ENCODE measurements at regions not wholly inside any gene's neighbourhood (a gene's known extent, or its start where the extent isn't known, plus 50 kb on each side); places are given as distances from the start of the nearest gene placed in this dataset.

DNA sequence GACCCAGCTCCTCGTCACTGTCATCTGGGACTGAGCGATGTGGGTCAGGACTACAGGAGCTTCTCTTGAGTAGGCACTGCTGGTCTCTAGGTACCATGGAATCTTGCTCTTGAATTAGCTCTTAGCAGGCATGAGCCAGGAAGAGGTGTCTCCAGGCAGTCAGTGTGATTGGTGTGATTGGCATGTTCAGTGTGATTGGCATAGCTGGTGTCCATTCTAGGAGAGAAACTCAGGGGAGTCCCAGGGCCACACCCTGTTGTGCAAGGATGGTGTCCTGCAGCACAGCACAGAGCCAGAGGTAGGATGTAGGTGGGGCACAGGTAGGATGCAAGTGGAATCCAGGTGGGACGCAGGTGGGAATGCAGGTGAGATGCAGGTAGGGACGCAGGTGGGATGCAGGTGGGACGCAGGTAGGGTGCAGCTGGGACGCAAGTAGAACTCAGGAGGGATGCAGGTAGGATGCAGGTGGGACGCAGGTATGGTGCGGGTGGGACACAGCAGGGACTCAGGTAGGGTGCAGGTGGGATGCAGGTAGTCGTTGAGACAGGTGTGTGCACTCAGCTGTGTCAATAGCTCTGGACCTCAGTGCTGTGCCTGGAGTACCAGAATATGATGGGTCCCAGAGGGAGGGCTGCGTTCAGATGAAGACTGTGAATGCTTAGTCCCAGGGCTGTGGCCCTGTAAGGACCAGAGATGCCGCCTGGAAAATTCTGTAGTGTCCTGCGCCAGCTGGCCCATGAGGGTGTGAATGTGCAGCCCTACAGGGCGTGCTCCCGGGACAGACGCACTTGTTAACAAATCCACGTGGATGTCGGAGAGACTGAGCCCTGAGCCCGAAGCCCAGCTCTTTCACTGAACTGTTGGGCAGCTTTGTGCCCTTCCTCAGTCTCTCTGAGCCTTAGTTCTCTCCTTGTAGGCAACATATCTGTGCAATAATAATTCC, 248.2 kb upstream of the PITRM1 start:
- DNase-seq = no peak
- Histone ChIP-seq H3K9me3 (no peaks in the 10 kb centered on the region), H3K36me3 (no peaks in the 10 kb centered on the region), H3K4me1 (peaks cover 2 to 24% (median 8%) of the 10 kb centered on the region in 4 donors), H3K4me3 (no peak overlapping the region), H3K27me3 (no peaks in the 10 kb centered on the region), H3K27ac (no peak overlapping the region)
- WGBS, 2 donors (ENCODE audit: low coverage in 1 of 2) = 88 to 96% methylated on average over 4 to 18 of the region's 18 CpGs
- intact Hi-C loops (cut with DNase I; ENCODE audit: low total_unique reads) = no loop called here
- in situ Hi-C loops (cut with MboI; ENCODE audit: low pct_ligation_motif_present in 1 of 4, low pct_unique_long_range_greater_than_20kb in 1 of 4, low sequenced_read_pairs in 3 of 4) = no loop called here
- TF ChIP-seq, protein P1, sequence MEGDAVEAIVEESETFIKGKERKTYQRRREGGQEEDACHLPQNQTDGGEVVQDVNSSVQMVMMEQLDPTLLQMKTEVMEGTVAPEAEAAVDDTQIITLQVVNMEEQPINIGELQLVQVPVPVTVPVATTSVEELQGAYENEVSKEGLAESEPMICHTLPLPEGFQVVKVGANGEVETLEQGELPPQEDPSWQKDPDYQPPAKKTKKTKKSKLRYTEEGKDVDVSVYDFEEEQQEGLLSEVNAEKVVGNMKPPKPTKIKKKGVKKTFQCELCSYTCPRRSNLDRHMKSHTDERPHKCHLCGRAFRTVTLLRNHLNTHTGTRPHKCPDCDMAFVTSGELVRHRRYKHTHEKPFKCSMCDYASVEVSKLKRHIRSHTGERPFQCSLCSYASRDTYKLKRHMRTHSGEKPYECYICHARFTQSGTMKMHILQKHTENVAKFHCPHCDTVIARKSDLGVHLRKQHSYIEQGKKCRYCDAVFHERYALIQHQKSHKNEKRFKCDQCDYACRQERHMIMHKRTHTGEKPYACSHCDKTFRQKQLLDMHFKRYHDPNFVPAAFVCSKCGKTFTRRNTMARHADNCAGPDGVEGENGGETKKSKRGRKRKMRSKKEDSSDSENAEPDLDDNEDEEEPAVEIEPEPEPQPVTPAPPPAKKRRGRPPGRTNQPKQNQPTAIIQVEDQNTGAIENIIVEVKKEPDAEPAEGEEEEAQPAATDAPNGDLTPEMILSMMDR (IDR thresholded peaks at IDR 0.05) = no peak
- TF ChIP-seq POLR2A (IDR thresholded peaks at IDR 0.05) (no peak), EP300 (IDR thresholded peaks at IDR 0.05; ENCODE audit: low read depth) (no peak), POLR2AphosphoS5 (IDR thresholded peaks at IDR 0.05) (no peak)

DNA sequence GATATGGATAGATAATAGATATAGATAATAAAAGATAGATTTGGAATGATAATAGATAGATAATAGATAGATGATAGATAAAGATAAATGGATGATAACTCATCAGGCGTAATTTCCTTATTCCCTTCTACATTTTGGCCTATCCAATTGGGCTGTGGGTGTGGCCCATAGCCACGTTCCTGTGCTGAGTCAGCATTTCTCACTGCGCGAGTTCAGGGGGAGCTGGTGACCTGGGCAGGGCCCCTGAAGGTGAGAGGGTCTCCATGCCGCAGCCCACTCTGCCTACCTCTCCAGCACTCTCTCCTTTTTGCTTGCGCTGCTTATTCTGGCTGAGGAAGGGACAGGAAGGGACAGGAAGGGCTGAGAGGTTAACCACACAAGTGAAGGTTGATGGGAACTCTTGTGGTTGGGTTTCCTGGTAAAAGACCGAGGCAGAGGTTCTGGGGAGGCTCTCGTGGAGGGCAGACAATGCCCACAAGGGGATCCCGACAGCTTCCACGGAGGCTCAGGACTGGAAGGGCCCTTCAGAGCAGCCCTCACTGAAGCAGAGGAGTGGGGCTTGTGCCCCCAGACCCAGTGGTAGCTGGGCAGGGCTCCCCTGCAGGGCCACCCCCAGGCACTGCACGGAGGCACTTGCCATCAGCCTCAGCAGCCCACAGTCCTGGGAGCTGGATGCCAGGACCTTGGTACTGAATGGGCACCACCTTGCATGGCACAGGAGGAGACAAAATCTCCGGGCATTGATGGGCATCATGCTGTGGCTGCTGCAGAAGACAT, 247.3 kb upstream of the PITRM1 start:
- Histone ChIP-seq H3K9me3 (no peaks in the 10 kb centered on the region), H3K4me1 (peaks cover 0 to 20% (median 3%) of the 10 kb centered on the region in 4 donors), H3K36me3 (no peaks in the 10 kb centered on the region), H3K27me3 (no peaks in the 10 kb centered on the region), H3K4me3 (no peak overlapping the region), H3K27ac (no peak overlapping the region)
- intact Hi-C loops (cut with DNase I; ENCODE audit: low total_unique reads) (no loop called here), in situ Hi-C loops (cut with MboI; ENCODE audit: low pct_ligation_motif_present in 1 of 4, low pct_unique_long_range_greater_than_20kb in 1 of 4, low sequenced_read_pairs in 3 of 4) (no loop called here)
- DNase-seq = no peak
- no peak for TF ChIP-seq EP300 (IDR thresholded peaks at IDR 0.05; ENCODE audit: low read depth)
- TF ChIP-seq POLR2AphosphoS5 (IDR thresholded peaks at IDR 0.05) = no peak
- TF ChIP-seq, protein P1 (IDR thresholded peaks at IDR 0.05) = no peak
- TF ChIP-seq POLR2A (IDR thresholded peaks at IDR 0.05) = no peak
- WGBS, 2 donors (ENCODE audit: low coverage in 1 of 2) = 65 to 80% methylated on average over 4 to 12 of the region's 12 CpGs

DNA sequence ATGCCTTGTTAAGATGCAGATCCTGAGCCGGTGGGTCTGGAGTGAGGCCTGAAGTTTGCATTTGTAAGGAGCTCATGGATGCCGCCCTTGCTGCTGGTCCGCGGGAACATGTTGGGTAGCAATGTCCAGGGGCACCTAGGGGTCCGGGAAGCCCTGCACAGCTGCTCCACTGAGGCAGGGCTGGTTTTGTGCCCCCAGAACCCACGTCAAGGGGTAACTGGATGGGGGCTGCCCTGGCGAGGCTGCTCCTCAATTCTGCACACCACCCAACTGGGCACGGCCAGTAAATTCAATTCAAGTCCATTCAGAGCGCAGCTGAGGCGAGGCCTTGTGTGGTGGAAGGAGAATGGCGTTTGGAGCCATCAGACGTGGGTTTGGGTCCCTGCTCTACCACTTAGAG, 246.3 kb upstream of the PITRM1 start:
- WGBS, 2 donors (ENCODE audit: low coverage in 1 of 2) = 84 to 95% methylated on average over 4 to 12 of the region's 12 CpGs
- no peak overlapping the region for H3K4me3 ChIP-seq
- H3K27ac ChIP-seq = no peak overlapping the region
- no peak for DNase-seq
- H3K27me3 ChIP-seq = no peaks in the 10 kb centered on the region
- H3K4me1 ChIP-seq = peaks cover 0 to 10% (median 0%) of the 10 kb centered on the region in 4 donors
- in situ Hi-C loops (cut with MboI; ENCODE audit: low pct_ligation_motif_present in 1 of 4, low pct_unique_long_range_greater_than_20kb in 1 of 4, low sequenced_read_pairs in 3 of 4) (no loop called here), intact Hi-C loops (cut with DNase I; ENCODE audit: low total_unique reads) (no loop called here)
- TF ChIP-seq, protein P1 (IDR thresholded peaks at IDR 0.05) = no peak
- TF ChIP-seq EP300 (IDR thresholded peaks at IDR 0.05; ENCODE audit: low read depth) (no peak), POLR2A (IDR thresholded peaks at IDR 0.05) (no peak), POLR2AphosphoS5 (IDR thresholded peaks at IDR 0.05) (no peak)
- no peaks in the 10 kb centered on the region for H3K36me3 ChIP-seq
- H3K9me3 ChIP-seq = no peaks in the 10 kb centered on the region

DNA sequence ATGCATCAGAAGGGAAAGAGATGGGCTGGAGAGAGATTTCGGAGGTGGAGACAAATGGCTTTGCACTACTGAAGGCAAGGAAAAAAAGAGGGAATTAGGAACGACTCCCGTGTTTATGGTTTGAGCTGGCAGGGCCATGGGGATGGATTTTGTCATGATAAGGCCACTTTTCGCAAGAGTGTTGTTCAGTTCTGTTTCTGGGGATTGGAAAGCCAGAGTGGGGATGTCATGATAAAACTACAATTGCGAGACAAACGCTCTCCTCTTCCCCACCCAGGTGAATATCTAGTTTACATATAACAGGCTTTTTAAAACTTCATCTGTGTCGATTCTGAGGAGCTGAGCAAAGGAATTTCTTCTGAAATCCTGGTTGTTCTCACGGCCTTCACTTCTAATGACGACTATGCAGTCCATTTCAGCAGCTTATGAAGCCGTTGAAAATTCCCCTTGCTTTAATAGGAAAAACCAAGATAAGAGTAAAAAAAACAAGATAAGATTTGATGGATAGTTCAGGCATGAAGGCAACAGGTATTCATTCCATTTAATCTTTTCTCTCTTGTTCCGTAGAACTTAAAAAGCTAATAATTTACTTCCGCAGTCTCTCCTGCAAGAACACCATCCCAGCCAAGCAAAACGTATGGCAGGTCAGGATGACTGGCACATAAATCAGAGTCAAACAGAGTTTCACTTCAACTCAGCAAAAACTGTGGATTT, 245.6 kb upstream of the PITRM1 start:
- Histone ChIP-seq H3K4me1 (peaks cover 0 to 5% (median 0%) of the 10 kb centered on the region in 4 donors), H3K27ac (no peak overlapping the region), H3K9me3 (no peaks in the 10 kb centered on the region), H3K27me3 (no peaks in the 10 kb centered on the region), H3K36me3 (no peaks in the 10 kb centered on the region), H3K4me3 (no peak overlapping the region)
- in situ Hi-C loops (cut with MboI; ENCODE audit: low pct_ligation_motif_present in 1 of 4, low pct_unique_long_range_greater_than_20kb in 1 of 4, low sequenced_read_pairs in 3 of 4) = no loop called here
- intact Hi-C loops (cut with DNase I; ENCODE audit: low total_unique reads) = no loop called here
- no peak for DNase-seq
- 76 to 82% methylated on average over 12 to 13 of the region's 13 CpGs for WGBS, 2 donors (ENCODE audit: low coverage in 1 of 2)
- TF ChIP-seq, protein P1 (IDR thresholded peaks at IDR 0.05) = no peak
- TF ChIP-seq POLR2AphosphoS5 (IDR thresholded peaks at IDR 0.05) (no peak), EP300 (IDR thresholded peaks at IDR 0.05; ENCODE audit: low read depth) (no peak), POLR2A (IDR thresholded peaks at IDR 0.05) (no peak)

All from transverse colon (tissue), 4 donors.